ENCODE measurements at regions not wholly inside any gene's neighbourhood (a gene's known extent, or its start where the extent isn't known, plus 50 kb on each side); places are given as distances from the start of the nearest gene placed in this dataset.
"Not testable (repeated sequence)": the region's sequence is repeated elsewhere in the genome, so short reads cannot be mapped to it uniquely, and the experiment has no call there.

DNA sequence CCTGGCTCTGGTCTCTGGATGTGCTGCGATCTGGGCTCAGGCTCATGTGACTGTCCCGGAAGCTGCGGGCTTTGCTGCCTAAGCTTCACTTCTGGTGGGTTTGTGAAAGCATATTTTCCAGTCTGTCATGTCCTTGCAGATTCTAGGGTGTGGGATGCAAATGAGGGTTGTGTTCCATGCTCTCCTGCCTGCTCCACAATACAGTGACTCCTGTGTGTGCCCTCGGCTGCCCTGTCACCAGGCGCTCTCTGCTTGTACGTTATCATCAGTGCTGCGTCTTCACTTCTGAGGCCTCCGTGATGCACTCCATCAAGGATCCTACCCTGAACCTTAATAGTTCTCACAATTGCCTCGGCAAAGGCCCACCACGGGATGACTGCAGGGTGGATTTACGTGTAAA is 84.2 kb downstream of the TTLL2 start:
- H3K27ac ChIP-seq (ENCODE audit: low read depth, low read length, severe bottlenecking): no peak overlapping the region
- H3K9me3 ChIP-seq (ENCODE audit: control insufficient read depth, low read length): no peaks in the 10 kb centered on the region
- no peak overlapping the region for H3K4me3 ChIP-seq (ENCODE audit: extremely low read depth, insufficient read depth, low read length, poor library complexity, severe bottlenecking)
- 88 to 91% methylated on average over 10 to 11 of the region's 11 CpGs for WGBS, 2 experiments (ENCODE audit: insufficient coverage in 2 of 2)
- no peaks in the 10 kb centered on the region for H3K36me3 ChIP-seq (ENCODE audit: control insufficient read depth, insufficient read depth, low read length)
- H3K4me1 ChIP-seq (ENCODE audit: control insufficient read depth, insufficient read depth, low read length, poor library complexity, severe bottlenecking): no peaks in the 10 kb centered on the region

GRCh38 chr6:167409694-167410093 is 84.8 kb downstream of the TTLL2 start:
- no peaks in the 10 kb centered on the region for H3K9me3 ChIP-seq (ENCODE audit: control insufficient read depth, low read length)
- H3K4me3 ChIP-seq (ENCODE audit: extremely low read depth, insufficient read depth, low read length, poor library complexity, severe bottlenecking): no peak overlapping the region
- WGBS, 2 experiments (ENCODE audit: insufficient coverage in 2 of 2): 72 to 83% methylated on average over 5 to 6 of the region's 6 CpGs
- no peak overlapping the region for H3K27ac ChIP-seq (ENCODE audit: low read depth, low read length, severe bottlenecking)
- H3K36me3 ChIP-seq (ENCODE audit: control insufficient read depth, insufficient read depth, low read length): no peaks in the 10 kb centered on the region
- H3K4me1 ChIP-seq (ENCODE audit: control insufficient read depth, insufficient read depth, low read length, poor library complexity, severe bottlenecking): no peaks in the 10 kb centered on the region

DNA sequence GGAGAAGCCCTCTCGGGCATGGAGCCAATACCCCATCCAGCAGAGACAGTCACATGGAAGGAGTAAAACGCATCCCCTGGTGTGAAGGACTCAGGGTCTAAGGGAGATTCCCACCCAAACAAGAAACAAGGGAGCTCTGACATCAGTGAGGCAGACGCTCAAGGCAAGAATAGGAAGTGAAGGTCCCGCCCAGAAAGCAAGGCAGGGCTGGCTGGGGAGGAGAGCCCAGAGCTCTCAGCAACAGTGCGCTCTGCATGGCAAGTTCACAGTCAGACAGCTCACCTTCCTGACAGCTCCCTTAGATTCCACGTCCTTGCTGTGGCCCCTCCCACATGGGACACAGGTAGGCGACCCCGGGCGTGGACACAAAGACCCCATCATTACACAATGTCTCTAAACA is 85.6 kb downstream of the TTLL2 start:
- no peaks in the 10 kb centered on the region for H3K36me3 ChIP-seq (ENCODE audit: control insufficient read depth, insufficient read depth, low read length)
- no peaks in the 10 kb centered on the region for H3K4me1 ChIP-seq (ENCODE audit: control insufficient read depth, insufficient read depth, low read length, poor library complexity, severe bottlenecking)
- no peak overlapping the region for H3K4me3 ChIP-seq (ENCODE audit: extremely low read depth, insufficient read depth, low read length, poor library complexity, severe bottlenecking)
- 86 to 89% methylated on average over 6 to 8 of the region's 9 CpGs for WGBS, 2 experiments (ENCODE audit: insufficient coverage in 2 of 2)
- H3K9me3 ChIP-seq (ENCODE audit: control insufficient read depth, low read length): no peaks in the 10 kb centered on the region
- H3K27ac ChIP-seq (ENCODE audit: low read depth, low read length, severe bottlenecking): no peak overlapping the region

GRCh38 chr6:167412506-167412905 is 87.6 kb downstream of the TTLL2 start:
- no peaks in the 10 kb centered on the region for H3K36me3 ChIP-seq (ENCODE audit: control insufficient read depth, insufficient read depth, low read length)
- no peak overlapping the region for H3K27ac ChIP-seq (ENCODE audit: low read depth, low read length, severe bottlenecking)
- 91 to 95% methylated on average over 5 of the region's 5 CpGs for WGBS, 2 experiments (ENCODE audit: insufficient coverage in 2 of 2)
- no peaks in the 10 kb centered on the region for H3K9me3 ChIP-seq (ENCODE audit: control insufficient read depth, low read length)
- no peaks in the 10 kb centered on the region for H3K4me1 ChIP-seq (ENCODE audit: control insufficient read depth, insufficient read depth, low read length, poor library complexity, severe bottlenecking)
- no peak overlapping the region for H3K4me3 ChIP-seq (ENCODE audit: extremely low read depth, insufficient read depth, low read length, poor library complexity, severe bottlenecking)

DNA sequence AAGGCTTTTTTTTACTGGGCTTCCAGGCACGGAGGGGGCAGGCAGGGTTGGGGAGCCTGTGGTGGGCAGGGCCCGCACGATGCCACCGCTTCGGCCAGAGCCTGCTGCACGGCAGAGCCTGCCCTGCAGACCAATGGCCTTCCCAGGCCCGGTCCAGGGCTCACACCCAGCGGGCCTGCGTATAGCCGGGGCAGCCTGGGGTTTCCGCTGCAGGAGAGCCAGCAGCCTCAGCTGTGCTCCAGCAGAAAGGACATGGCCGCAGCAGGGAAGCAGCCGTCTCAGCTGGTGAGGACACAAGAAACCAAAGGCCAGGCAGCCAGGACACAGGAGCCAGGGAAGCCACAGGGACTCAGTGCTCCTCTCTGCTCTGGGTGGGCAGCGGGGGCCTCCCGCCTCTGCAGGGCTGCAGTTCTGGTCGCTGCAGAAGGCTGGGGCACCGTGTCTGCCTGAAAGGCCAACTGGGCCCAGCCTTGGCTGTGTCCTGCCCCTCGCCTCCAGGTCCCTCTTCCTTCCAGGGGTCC is 90.6 kb downstream of the TTLL2 start:
- 82 to 87% methylated on average over 15 to 17 of the region's 18 CpGs for WGBS, 2 experiments (ENCODE audit: insufficient coverage in 2 of 2)
- H3K27ac ChIP-seq (ENCODE audit: low read depth, low read length, severe bottlenecking): no peak overlapping the region

DNA sequence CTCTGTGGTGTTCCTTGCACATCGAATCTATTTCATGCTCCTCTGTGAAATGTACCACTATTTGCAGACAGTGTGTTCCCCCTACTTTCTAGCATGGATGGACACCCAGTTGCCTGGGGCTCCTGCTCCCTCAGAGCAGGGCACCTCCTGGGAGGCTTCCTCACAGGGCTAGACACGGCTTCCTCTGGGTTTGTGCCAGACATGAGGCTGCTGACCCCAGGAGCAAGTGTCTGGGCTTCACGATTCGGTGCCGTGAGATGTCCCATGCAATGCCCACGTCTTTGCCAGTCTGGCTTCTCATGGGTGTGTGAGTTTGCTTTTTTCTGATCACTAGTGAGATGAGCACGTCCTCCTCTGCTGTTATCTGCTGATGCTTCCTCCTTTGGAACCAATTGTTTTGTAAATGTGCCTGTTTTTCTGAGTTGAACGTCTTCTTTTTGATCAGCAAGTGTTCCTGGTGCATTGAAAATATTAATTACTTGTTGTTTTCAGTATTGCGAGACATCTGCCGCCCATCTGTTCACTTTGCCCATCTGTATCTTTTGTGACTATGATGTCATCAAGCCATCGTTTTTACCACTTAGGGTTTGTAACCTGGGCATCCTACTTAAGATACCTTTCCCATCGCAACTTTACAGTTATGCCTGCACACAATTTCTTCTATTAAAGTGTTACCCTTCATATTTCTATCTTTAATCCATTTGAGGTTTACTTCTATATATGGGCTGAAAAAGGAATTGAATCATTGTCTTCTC is 92.0 kb downstream of the TTLL2 start:
- Histone ChIP-seq H3K36me3 (ENCODE audit: control insufficient read depth, insufficient read depth, low read length) (no peaks in the 10 kb centered on the region), H3K4me3 (ENCODE audit: extremely low read depth, insufficient read depth, low read length, poor library complexity, severe bottlenecking) (no peak overlapping the region), H3K9me3 (ENCODE audit: control insufficient read depth, low read length) (no peaks in the 10 kb centered on the region), H3K4me1 (ENCODE audit: control insufficient read depth, insufficient read depth, low read length, poor library complexity, severe bottlenecking) (no peaks in the 10 kb centered on the region), H3K27ac (ENCODE audit: low read depth, low read length, severe bottlenecking) (no peak overlapping the region)
- WGBS, 2 experiments (ENCODE audit: insufficient coverage in 2 of 2): 83 to 87% methylated on average over 10 of the region's 12 CpGs

More for the DNA sequence above, 90.6 kb downstream of the TTLL2 start:
- Histone ChIP-seq H3K9me3 (ENCODE audit: control insufficient read depth, low read length) (no peaks in the 10 kb centered on the region), H3K4me1 (ENCODE audit: control insufficient read depth, insufficient read depth, low read length, poor library complexity, severe bottlenecking) (no peaks in the 10 kb centered on the region), H3K36me3 (ENCODE audit: control insufficient read depth, insufficient read depth, low read length) (no peaks in the 10 kb centered on the region), H3K4me3 (ENCODE audit: extremely low read depth, insufficient read depth, low read length, poor library complexity, severe bottlenecking) (no peak overlapping the region)

- Histone ChIP-seq H3K4me3 (ENCODE audit: extremely low read depth, insufficient read depth, low read length, poor library complexity, severe bottlenecking) (no peak overlapping the region), H3K9me3 (ENCODE audit: control insufficient read depth, low read length) (no peaks in the 10 kb centered on the region)
- 81 to 87% methylated on average over 12 of the region's 12 CpGs for WGBS, 2 experiments (ENCODE audit: insufficient coverage in 2 of 2)
Measured at GRCh38 chr6:167420177-167420576, 95.3 kb downstream of the TTLL2 start.

GRCh38 chr6:167420858-167421766 is 96.2 kb downstream of the TTLL2 start:
- Histone ChIP-seq H3K4me3 (ENCODE audit: extremely low read depth, insufficient read depth, low read length, poor library complexity, severe bottlenecking) (no peak overlapping the region), H3K27ac (ENCODE audit: low read depth, low read length, severe bottlenecking) (no peak overlapping the region), H3K9me3 (ENCODE audit: control insufficient read depth, low read length) (no peaks in the 10 kb centered on the region), H3K4me1 (ENCODE audit: control insufficient read depth, insufficient read depth, low read length, poor library complexity, severe bottlenecking) (no peaks in the 10 kb centered on the region), H3K36me3 (ENCODE audit: control insufficient read depth, insufficient read depth, low read length) (no peaks in the 10 kb centered on the region)
- WGBS, 2 experiments (ENCODE audit: insufficient coverage in 2 of 2): 92 to 94% methylated on average over 31 to 35 of the region's 39 CpGs

More at GRCh38 chr6:167420177-167420576, 95.3 kb downstream of the TTLL2 start:
- Histone ChIP-seq H3K27ac (ENCODE audit: low read depth, low read length, severe bottlenecking) (no peak overlapping the region), H3K36me3 (ENCODE audit: control insufficient read depth, insufficient read depth, low read length) (no peaks in the 10 kb centered on the region), H3K4me1 (ENCODE audit: control insufficient read depth, insufficient read depth, low read length, poor library complexity, severe bottlenecking) (no peaks in the 10 kb centered on the region)

GRCh38 chr6:167421944-167422343 is 97.1 kb downstream of the TTLL2 start:
- H3K9me3 ChIP-seq (ENCODE audit: control insufficient read depth, low read length); H3K4me1 ChIP-seq (ENCODE audit: control insufficient read depth, insufficient read depth, low read length, poor library complexity, severe bottlenecking); H3K27ac ChIP-seq (ENCODE audit: low read depth, low read length, severe bottlenecking); H3K4me3 ChIP-seq (ENCODE audit: extremely low read depth, insufficient read depth, low read length, poor library complexity, severe bottlenecking); H3K36me3 ChIP-seq (ENCODE audit: control insufficient read depth, insufficient read depth, low read length): not testable (repeated sequence)
- no CpG with 5 or more reads among the region's 36 CpGs for WGBS, 2 experiments (ENCODE audit: insufficient coverage in 2 of 2)

GRCh38 chr6:167422934-167423333 is 98.0 kb downstream of the TTLL2 start:
- H3K36me3 ChIP-seq (ENCODE audit: control insufficient read depth, insufficient read depth, low read length): no peaks in the 10 kb centered on the region
- H3K4me1 ChIP-seq (ENCODE audit: control insufficient read depth, insufficient read depth, low read length, poor library complexity, severe bottlenecking): no peaks in the 10 kb centered on the region
- no peak overlapping the region for H3K27ac ChIP-seq (ENCODE audit: low read depth, low read length, severe bottlenecking)
- WGBS, 2 experiments (ENCODE audit: insufficient coverage in 2 of 2): 98 to 100% methylated on average over 1 to 8 of the region's 23 CpGs
- H3K9me3 ChIP-seq (ENCODE audit: control insufficient read depth, low read length): no peaks in the 10 kb centered on the region
- no peak overlapping the region for H3K4me3 ChIP-seq (ENCODE audit: extremely low read depth, insufficient read depth, low read length, poor library complexity, severe bottlenecking)

Data from mesodermal cell (in vitro differentiated cells).